SU-DHL-6 (cell line): ENCODE measurements at regions not wholly inside any gene's neighbourhood (a gene's known extent, or its start where the extent isn't known, plus 50 kb on each side); places are given as distances from the start of the nearest gene placed in this dataset.

ENCODE experiments used
- CTCF ChIP-seq: fragments of 200-600 bp; sonication (generic); IDR thresholded peaks from one replicate; pipeline ENCODE4 v1.5.1; 2017; ENCODE audit warnings: antibody characterized with exemption, mild to moderate bottlenecking, low read length, moderate library complexity; ENCODE audit not compliant: insufficient read depth, poor library complexity, severe bottlenecking
- EZH2phosphoT487 ChIP-seq: fragments of 200-600 bp; sonication (generic), shearing (Covaris generic); conservative IDR thresholded peaks from 2 replicates; pipeline ENCODE4 v1.6.1; 2018; ENCODE audit warnings: mild to moderate bottlenecking, antibody characterized with exemption, low read length, moderate library complexity, mixed read lengths

GRCh38 chr5:34416501-34417008, 239.6 kb upstream of the RAI14 start:
- TF ChIP-seq CTCF, result no peak
- no peak for TF ChIP-seq EZH2phosphoT487
